TTC549 (cell line): ENCODE measurements at regions not wholly inside any gene's neighbourhood (a gene's known extent, or its start where the extent isn't known, plus 50 kb on each side); places are given as distances from the start of the nearest gene placed in this dataset.
A peak's percentile ranks its signal among the peaks of the same experiment; 100 is the strongest.
"Not testable (repeated sequence)": the region's sequence is repeated elsewhere in the genome, so short reads cannot be mapped to it uniquely, and the experiment has no call there.

Experiments used
- FAIRE-seq: peaks from 2 replicates; lab custom pipeline; 2012; peaks lifted over from hg19 to GRCh38; lab: Jason Lieb, UNC

GRCh38 chr1:172754609-172755008 lies 95.7 kb downstream of the FASLG start:
- FAIRE-seq, result peak; percentile 92

GRCh38 chr1:172755099-172755498 lies 96.2 kb downstream of the FASLG start:
- FAIRE-seq, result no peak

- peak; percentile 33 for FAIRE-seq
Measured at GRCh38 chr1:172756024-172756423, 97.1 kb downstream of the FASLG start.

DNA sequence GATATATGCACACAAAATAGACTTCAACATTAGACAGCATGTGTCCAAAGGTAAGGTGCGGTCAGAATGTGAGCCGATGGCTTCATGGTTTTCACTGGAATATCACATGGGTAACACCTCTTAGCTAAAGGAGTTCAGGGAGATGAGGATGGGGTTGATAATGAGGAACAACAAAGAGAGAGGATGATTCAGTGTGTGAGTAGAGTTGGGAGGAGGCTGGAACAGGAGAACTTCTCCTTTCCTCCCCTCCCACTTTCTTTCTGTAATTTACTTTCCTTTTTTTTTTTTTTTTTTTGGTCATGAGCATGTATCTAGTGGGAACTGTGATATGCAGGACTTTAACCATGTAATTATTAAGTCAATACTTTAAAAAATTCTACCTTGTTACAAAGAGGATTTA lies 99.4 kb downstream of the FASLG start:
- FAIRE-seq, result no peak

DNA sequence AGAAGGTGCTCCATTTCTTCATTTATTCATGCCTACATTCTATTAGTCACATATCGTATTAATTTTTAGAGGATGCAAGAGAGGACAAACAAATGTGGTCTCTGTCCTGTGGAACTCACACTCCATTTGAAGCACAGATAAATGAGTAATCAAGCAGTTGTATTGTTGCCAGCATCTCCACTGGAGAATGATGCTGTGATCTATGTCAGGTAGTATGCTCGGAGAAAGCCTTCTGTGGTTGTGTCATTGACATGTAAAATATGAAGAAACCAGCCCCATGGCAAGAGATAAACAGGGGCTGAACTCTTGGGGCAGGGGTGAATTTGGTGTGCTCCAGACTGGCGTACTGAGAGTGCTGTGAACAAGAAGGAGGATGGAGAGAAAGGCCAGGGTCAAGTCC lies 101.2 kb downstream of the FASLG start:
- no peak for FAIRE-seq

DNA sequence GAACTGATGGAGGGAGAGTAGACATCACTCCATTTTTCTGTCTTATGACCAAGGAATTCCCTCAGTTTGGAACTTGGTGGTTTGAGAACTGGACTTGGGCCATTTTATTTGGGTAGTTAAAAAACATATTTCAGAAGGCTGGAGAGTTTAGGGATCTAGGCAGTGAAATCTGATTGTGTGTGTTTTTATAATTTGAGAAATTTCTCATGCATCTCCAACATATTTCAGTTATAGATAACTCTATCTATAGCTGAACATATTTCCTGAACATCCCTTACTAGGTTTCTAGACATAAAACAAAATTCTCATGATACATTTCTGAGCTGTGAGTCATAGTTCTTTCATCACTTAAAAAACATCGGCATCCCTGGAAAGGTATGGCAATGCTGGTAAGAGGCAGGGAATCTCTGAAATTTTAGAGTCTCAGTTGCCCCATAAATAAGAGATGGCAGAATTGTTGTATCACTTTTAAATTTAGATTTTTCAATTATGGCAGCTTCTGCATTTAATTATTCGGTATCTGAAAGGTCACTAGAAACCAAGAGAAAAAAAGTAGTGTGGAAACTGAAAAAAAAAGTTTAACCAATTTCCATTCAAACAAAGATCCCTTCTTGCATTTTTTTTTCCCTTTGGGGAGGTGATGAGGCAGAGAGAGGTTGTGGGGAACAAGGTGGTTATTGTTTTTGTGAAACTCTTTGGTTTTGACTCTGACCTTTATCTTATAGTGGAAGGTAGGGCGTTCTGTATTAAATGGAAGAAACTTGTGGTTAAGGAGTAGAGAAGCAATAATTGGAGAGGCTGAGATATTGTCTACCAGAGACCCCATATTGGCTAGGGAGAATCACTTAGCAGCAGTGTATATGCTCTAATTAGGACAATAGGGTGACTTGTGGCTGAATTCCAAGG lies 102.9 kb downstream of the FASLG start:
- no peak for FAIRE-seq

- FAIRE-seq, result no peak
Measured at GRCh38 chr1:172763057-172763456, 104.2 kb downstream of the FASLG start.

DNA sequence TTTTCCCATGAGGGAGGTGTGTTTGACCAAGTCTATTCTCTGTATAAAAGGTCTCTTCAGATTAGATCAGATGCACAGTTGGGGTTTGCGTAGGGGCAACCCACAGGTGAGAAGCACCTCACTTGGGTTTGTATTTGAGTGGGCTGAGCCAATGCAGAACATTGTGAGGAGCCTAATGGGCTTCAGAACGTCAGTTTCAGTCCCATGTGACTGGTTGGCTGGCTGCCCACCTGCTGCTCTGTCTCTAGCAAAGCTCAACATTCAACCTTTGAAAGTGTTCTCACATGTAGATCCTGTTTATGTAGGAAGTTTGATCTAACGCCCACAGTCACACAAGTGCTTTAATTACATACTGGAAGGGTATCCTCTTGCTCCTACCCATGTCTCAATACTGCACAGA lies 105.5 kb downstream of the FASLG start:
- FAIRE-seq, result no peak

DNA sequence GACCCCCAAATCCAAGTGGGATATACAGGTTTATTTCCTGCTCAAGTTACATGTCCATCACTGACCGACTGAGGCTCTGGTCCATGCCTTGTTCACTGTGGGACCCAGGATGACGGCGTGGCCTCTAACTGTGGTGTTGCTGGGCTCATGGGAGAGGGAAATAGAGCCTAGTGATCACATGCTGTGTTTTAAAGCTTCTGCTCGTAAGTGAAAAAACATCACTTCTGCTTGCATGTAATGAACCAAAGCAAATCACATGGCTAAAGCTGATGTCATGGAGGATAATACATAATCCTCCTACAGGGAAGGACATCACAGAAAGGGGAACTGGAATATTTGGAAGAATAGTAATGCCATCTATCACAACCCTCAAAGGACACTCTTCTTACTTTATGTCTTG lies 107.6 kb downstream of the FASLG start:
- no peak for FAIRE-seq

DNA sequence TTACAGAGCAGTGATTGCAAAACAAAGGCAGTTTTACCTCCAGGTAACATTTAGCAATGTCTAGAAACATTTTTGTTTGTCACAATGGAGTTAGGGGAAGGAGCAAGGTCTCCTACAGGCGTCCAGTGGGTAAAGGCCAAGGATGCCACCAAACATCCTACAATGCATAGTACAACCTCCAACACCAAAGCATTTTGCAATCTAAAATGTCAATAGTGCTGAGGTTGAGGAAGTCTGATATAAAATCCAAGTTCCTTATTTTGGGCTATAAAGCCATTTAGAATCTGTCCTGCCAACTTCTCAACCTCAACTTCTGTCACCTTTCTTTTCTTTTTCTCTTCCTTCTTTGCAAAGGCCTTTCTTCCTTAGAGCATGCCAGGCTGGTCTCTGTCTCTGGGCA lies 111.2 kb downstream of the FASLG start:
- no peak for FAIRE-seq

- FAIRE-seq, result no peak
Measured at GRCh38 chr1:172774561-172774960, 115.7 kb downstream of the FASLG start.

DNA sequence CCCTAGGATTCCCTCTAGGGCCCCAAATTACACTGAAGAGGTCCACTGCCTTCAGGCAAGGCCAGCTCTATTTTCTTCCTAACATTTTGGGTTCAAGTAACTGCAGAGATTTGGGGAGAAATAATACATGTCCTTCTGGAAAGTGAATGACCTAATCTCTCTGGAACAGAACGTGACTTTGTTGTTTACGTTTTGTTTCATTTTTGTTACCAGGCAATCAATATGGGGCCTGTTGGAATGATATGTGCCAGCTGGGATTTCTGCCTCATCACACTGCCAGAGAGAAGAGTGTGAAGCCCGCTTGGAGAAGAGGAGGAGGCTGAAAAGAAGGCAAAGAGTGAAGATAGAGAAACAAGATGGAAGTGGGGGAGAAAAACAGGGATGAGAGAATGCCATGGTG lies 116.7 kb downstream of the FASLG start:
- no peak for FAIRE-seq

DNA sequence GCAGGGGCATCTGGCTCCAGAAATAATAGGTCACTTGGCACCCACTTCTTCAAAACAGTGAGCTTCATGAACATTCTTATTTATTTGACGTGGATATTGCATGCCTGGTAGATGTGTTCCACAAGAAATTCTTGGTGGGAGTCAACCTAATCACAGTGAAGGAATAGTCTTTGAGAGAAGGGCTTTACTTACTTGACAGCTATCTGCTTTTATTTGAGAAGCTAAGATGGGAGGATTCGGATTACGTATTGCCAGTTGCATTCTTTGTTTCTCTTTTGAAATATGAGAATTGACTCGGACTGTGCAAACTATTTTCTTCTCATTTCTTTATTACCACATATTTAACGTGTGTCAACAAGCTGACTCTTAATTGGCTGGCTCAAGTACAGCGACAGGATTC lies 117.2 kb downstream of the FASLG start:
- no peak for FAIRE-seq

- no peak for FAIRE-seq
Measured at GRCh38 chr1:172777767-172778166, 118.9 kb downstream of the FASLG start.

- FAIRE-seq, result peak; percentile 5
Measured at GRCh38 chr1:172778456-172779455, 119.9 kb downstream of the FASLG start.

DNA sequence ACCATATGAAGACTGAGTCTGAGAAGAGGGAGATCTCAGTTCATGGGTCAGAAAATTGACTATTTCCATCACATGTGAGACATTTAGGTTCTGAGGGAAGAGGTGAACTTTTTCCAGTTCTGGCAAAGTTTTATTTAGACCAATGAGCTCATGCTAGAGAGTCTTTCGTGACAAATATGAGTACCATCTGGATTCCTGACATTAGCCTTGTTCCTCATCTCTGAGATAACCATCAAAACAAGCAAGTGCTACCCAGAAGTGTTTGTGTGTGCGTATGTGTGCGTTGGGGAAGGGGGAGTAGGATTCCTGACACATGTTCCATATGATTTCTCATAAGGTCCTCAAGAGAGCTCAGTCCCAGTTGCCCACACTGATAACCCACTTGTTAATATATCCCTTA lies 120.6 kb downstream of the FASLG start:
- FAIRE-seq, result no peak

GRCh38 chr1:172781513-172782140 lies 122.7 kb downstream of the FASLG start:
- no peak for FAIRE-seq

DNA sequence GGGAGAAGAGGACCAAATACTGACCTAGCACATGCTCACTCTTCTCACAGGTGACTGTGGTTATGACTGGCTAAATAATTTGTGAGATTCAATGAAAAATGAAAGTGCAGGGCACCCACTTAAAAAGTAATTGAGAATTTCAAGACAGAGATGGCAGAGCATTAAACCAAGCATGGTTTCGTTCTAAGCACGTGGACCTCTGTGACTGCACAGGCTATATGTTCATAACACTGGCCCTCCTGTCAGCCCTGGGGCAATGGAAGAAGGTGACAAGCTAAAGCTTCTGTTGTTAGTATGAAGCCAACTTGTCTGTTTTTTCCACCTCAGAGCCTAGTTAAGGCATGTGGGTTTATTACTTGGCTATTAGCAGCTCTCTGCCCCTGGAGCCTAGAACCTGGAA lies 130.9 kb downstream of the FASLG start:
- no peak for FAIRE-seq

- no peak for FAIRE-seq
Measured at GRCh38 chr1:172790245-172790644, 131.3 kb downstream of the FASLG start.

DNA sequence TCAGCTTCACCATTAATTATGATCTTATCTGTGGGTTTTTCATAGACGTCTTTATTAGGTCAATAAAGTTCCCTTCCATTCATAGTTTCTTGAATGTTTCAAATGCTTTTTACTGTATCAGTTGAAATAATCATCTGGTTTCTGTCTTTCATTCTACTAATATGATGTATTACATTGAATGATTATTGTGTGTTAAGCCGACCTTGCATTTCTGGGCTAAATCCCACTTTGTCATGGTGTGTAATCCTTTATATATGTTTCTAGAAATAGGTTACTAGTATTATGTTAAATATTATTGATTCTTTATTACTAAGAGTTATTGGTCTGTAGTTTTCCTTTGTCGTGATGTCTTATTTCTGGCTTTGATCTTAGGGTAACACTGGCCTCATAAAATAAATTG lies 134.9 kb downstream of the FASLG start:
- no peak for FAIRE-seq

- FAIRE-seq, result no peak
Measured at GRCh38 chr1:172795741-172796140, 136.8 kb downstream of the FASLG start.

DNA sequence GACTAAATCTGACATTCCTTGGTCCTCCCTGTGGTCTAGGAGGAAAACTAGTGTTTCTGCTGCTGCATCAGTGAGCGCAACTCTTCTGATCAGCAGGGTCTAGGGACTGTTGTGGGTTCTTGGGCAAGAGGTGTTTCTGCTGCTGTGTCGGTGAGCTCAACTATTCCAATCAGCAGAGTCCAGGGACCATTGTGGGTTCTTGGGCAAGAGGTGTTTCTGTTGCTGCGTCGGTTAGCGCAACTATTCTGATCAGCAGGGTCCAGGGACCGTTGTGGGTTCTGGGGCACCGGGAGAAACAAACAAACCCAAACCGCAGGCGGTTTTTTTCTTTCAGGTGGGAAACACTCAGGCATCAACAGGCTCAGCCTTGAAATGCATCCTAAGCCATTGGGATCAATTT lies 140.9 kb downstream of the FASLG start:
- not testable (repeated sequence) for FAIRE-seq
